ENCODE measurements at regions not wholly inside any gene's neighbourhood (a gene's known extent, or its start where the extent isn't known, plus 50 kb on each side); places are given as distances from the start of the nearest gene placed in this dataset.

DNA sequence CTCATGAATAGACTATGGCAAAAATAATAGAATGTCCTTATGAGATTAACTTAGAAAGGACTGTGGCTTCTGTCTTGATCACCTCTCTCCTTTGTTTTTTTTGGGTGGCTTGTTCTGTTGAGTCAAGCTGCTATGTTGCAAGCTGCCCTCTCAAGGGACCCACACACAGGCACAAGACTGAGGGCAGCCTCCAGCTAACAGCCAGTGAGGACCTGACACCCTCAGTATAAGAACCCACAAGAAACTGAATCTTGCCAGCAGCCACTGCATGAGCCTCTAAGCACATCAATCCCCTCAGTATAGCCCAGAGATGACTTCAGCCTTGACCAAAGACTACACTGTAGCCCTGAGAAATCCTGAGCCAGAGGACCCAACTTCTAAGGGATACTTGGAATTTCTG lies 361.1 kb downstream of the MCTP2 start:
- H3K79me2 ChIP-seq (ENCODE audit: insufficient read depth, low read length): no peaks in the 10 kb centered on the region
- no peaks in the 10 kb centered on the region for H4K20me1 ChIP-seq (ENCODE audit: insufficient read depth, low read length)
- no peak overlapping the region for H3K4me2 ChIP-seq (ENCODE audit: low read depth, low read length)
- TF ChIP-seq PAWR (CRISPR knock-in tag; IDR thresholded peaks at IDR 0.05; ENCODE audit: borderline replicate concordance): no peak
- FAIRE-seq (no peak), DNase-seq (ENCODE audit: low spot score) (no peak), ATAC-seq (no peak)
- H3K4me1 ChIP-seq (ENCODE audit: insufficient read depth, low read length): no peaks in the 10 kb centered on the region
- H3K4me3 ChIP-seq (replicated peaks in 1 of 3; ENCODE audit: insufficient read depth in 1 of 3, low read depth in 2 of 3, low read length in 3 of 3): no peak overlapping the region
- H2AFZ ChIP-seq (ENCODE audit: low read length): no peak overlapping the region
- no peaks in the 10 kb centered on the region for H3K27me3 ChIP-seq (ENCODE audit: control insufficient read depth in 1 of 2, insufficient read depth in 2 of 2, low read length in 2 of 2)
- ChIA-PET POLR2A (no interaction called here), CTCF (ENCODE audit: low intra/inter-chr PET ratio, low total read pairs) (no interaction called here)
- in situ Hi-C loops (cut with HindIII; ENCODE audit: extremely low pct_ligation_motif_present, low pct_unique_long_range_greater_than_20kb) (no loop called here), intact Hi-C loops (cut with micrococcal nuclease; ENCODE audit: unreplicated experiment) (no loop called here)
- no TSS peak for BruUV-seq (replicated peaks)
- no peaks in the 10 kb centered on the region; the same call in 1 of the 2 replicates for H3K9me3 ChIP-seq (ENCODE audit: low read length)
- no peaks in the 10 kb centered on the region for H3K36me3 ChIP-seq (replicated peaks in 1 of 2; ENCODE audit: control insufficient read depth in 1 of 2, insufficient read depth in 2 of 2, low read length in 2 of 2)
- H3K9ac ChIP-seq (ENCODE audit: insufficient read depth, low read depth, low read length): no peak overlapping the region
- no peak overlapping the region for H3K27ac ChIP-seq (ENCODE audit: extremely low read length, insufficient read depth, low read length)

DNA sequence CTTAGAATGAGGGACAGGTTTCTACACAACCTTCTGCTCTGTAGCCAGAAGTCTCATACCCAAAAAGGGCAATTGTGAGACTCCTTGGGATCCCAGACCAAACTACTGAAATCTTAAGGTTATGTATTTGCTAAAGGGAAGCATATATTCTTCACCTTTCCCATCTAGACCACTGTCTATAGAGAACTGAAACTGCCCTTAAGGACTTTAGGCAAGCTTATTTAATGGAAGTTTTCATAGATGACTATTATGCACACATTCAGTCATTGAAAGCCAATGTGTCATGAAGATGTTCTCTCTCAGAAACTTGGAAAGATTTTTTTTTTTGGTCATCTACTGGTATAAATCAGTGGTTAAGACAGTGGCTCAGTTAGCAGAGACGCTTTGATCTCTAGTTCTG lies 365.3 kb downstream of the MCTP2 start:
- DNase-seq (ENCODE audit: low spot score) (no peak), FAIRE-seq (no peak), ATAC-seq (no peak)
- H3K4me2 ChIP-seq (ENCODE audit: low read depth, low read length): no peak overlapping the region
- BruUV-seq (replicated peaks): no TSS peak
- H3K9me3 ChIP-seq (ENCODE audit: low read length): no peaks in the 10 kb centered on the region; the same call in 1 of the 2 replicates
- 0% methylated on average over 1 of the region's 1 CpG for WGBS (ENCODE audit: low lambda C conversion rate)
- no peak overlapping the region for H3K27ac ChIP-seq (ENCODE audit: extremely low read length, insufficient read depth, low read length)
- no peak overlapping the region for H2AFZ ChIP-seq (ENCODE audit: low read length)
- no peaks in the 10 kb centered on the region for H3K79me2 ChIP-seq (ENCODE audit: insufficient read depth, low read length)
- CTCF ChIA-PET (ENCODE audit: low intra/inter-chr PET ratio, low total read pairs): no interaction called here
- no peak overlapping the region for H3K9ac ChIP-seq (ENCODE audit: insufficient read depth, low read depth, low read length)
- no peak overlapping the region for H3K4me3 ChIP-seq (replicated peaks in 1 of 3; ENCODE audit: insufficient read depth in 1 of 3, low read depth in 2 of 3, low read length in 3 of 3)
- TF ChIP-seq RARA (CRISPR knock-in tag; IDR thresholded peaks at IDR 0.05): no peak
- no peak for TF ChIP-seq RBAK (CRISPR knock-in tag; IDR thresholded peaks at IDR 0.05)
- no peak for TF ChIP-seq ZNF234 (CRISPR knock-in tag; conservative IDR thresholded peaks at IDR 0.05)
- no peak for TF ChIP-seq ZFP36 (IDR thresholded peaks at IDR 0.05; ENCODE audit: borderline replicate concordance, low read depth, low read length, partially characterized antibody)
- TF ChIP-seq GPN1 (CRISPR knock-in tag; IDR thresholded peaks at IDR 0.05; ENCODE audit: borderline replicate concordance): no peak
- TF ChIP-seq ZNF547 (CRISPR knock-in tag; IDR thresholded peaks at IDR 0.05): no peak
- TF ChIP-seq EED (CRISPR knock-in tag; IDR thresholded peaks at IDR 0.05): no peak
- no peak for TF ChIP-seq PHF5A (CRISPR knock-in tag; IDR thresholded peaks at IDR 0.05; ENCODE audit: low read depth, unreplicated experiment)
- TF ChIP-seq KDM1A (CRISPR knock-in tag; IDR thresholded peaks at IDR 0.05): no peak
- no peak for TF ChIP-seq WIZ (CRISPR knock-in tag; IDR thresholded peaks at IDR 0.05)
- TF ChIP-seq ZNF430 (CRISPR knock-in tag; IDR thresholded peaks at IDR 0.05): no peak
- no peak for TF ChIP-seq ZFP62 (CRISPR knock-in tag; IDR thresholded peaks at IDR 0.05)
- TF ChIP-seq ZC3H4 (CRISPR knock-in tag; IDR thresholded peaks at IDR 0.05; ENCODE audit: borderline replicate concordance): no peak
- no peak for TF ChIP-seq MTF2 (CRISPR knock-in tag; IDR thresholded peaks at IDR 0.05; ENCODE audit: borderline replicate concordance)
- H4K20me1 ChIP-seq (ENCODE audit: insufficient read depth, low read length): no peaks in the 10 kb centered on the region
- in situ Hi-C loops (cut with HindIII; ENCODE audit: extremely low pct_ligation_motif_present, low pct_unique_long_range_greater_than_20kb): no loop called here
- H3K27me3 ChIP-seq (ENCODE audit: control insufficient read depth in 1 of 2, insufficient read depth in 2 of 2, low read length in 2 of 2): no peaks in the 10 kb centered on the region
- POLR2A ChIA-PET: no interaction called here
- no peaks in the 10 kb centered on the region for H3K36me3 ChIP-seq (replicated peaks in 1 of 2; ENCODE audit: control insufficient read depth in 1 of 2, insufficient read depth in 2 of 2, low read length in 2 of 2)
- no peaks in the 10 kb centered on the region for H3K4me1 ChIP-seq (ENCODE audit: insufficient read depth, low read length)
- intact Hi-C loops (cut with micrococcal nuclease; ENCODE audit: unreplicated experiment): no loop called here
